ENCODE measurements at regions not wholly inside any gene's neighbourhood (a gene's known extent, or its start where the extent isn't known, plus 50 kb on each side); places are given as distances from the start of the nearest gene placed in this dataset.

GRCh38 chr16:86108062-86108461, 209.1 kb downstream of the IRF8 start:
- H3K4me1 ChIP-seq (ENCODE audit: control insufficient read depth, insufficient read depth, low read length) = no peaks in the 10 kb centered on the region
- H3K27me3 ChIP-seq (ENCODE audit: control insufficient read depth, insufficient read depth) = no peaks in the 10 kb centered on the region
- H3K4me3 ChIP-seq (ENCODE audit: low read length) = no peak overlapping the region

DNA sequence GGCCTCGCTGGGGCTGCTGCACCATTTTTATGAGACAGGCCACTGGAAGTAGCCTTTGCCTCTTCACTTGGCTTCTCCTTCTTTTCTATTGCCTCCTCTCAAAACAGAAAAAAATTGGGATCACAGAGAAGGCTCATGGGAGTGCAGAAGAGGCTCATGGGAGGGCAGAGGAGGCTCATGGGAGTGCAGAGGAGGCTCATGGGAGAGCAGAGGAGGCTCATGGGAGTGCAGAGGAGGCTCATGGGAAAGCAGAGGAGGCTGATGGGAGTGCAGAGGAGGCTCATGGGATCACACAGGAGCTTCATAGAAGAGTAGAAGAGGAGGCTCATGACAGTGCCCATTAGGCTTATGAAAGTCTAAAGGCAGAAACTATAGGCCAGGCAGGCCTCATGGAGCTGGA, 211.2 kb downstream of the IRF8 start:
- Histone ChIP-seq H3K9me3 (ENCODE audit: control insufficient read depth, low read length) (no peaks in the 10 kb centered on the region), H3K27me3 (ENCODE audit: control insufficient read depth, insufficient read depth) (no peaks in the 10 kb centered on the region), H3K27ac (ENCODE audit: low read length) (no peak overlapping the region), H3K4me3 (ENCODE audit: low read length) (no peak overlapping the region), H3K4me1 (ENCODE audit: control insufficient read depth, insufficient read depth, low read length) (no peaks in the 10 kb centered on the region)
- DNase-seq (no peak), ATAC-seq (no peak)
- 82% methylated on average over 1 of the region's 1 CpG for WGBS
- intact Hi-C loops (cut with DNase I) = no loop called here

More at GRCh38 chr16:86108062-86108461, 209.1 kb downstream of the IRF8 start:
- intact Hi-C loops (cut with DNase I) = no loop called here
- no peak for ATAC-seq
- no peak overlapping the region for H3K27ac ChIP-seq (ENCODE audit: low read length)
- H3K9me3 ChIP-seq (ENCODE audit: control insufficient read depth, low read length) = no peaks in the 10 kb centered on the region
- WGBS = 98% methylated on average over 3 of the region's 3 CpGs
- no peak for DNase-seq

DNA sequence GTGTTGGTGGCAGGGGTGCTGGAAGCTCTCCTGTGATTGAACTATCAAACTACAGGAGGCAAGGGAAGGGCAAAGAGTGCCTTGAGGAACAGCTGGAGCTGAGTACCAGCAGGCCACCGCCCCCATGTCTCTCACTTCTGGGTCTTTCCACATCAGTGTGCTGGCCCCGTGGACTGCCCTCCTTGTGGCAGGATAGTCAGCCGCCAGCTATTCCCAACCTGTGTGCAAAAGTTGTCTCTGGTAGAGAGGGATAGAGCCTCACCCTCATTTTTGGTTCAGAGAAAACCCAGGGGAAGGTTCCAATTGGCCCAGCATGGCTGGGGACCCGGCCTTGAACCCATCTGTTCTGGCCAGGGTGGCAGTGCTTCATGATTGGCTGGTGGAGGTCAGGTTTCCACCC, 211.8 kb downstream of the IRF8 start:
- ATAC-seq (no peak), DNase-seq (no peak)
- intact Hi-C loops (cut with DNase I) = no loop called here
- Histone ChIP-seq H3K4me3 (ENCODE audit: low read length) (no peak overlapping the region), H3K9me3 (ENCODE audit: control insufficient read depth, low read length) (no peaks in the 10 kb centered on the region), H3K4me1 (ENCODE audit: control insufficient read depth, insufficient read depth, low read length) (no peaks in the 10 kb centered on the region), H3K27ac (ENCODE audit: low read length) (no peak overlapping the region), H3K27me3 (ENCODE audit: control insufficient read depth, insufficient read depth) (no peaks in the 10 kb centered on the region)
- WGBS = 90% methylated on average over 4 of the region's 4 CpGs

DNA sequence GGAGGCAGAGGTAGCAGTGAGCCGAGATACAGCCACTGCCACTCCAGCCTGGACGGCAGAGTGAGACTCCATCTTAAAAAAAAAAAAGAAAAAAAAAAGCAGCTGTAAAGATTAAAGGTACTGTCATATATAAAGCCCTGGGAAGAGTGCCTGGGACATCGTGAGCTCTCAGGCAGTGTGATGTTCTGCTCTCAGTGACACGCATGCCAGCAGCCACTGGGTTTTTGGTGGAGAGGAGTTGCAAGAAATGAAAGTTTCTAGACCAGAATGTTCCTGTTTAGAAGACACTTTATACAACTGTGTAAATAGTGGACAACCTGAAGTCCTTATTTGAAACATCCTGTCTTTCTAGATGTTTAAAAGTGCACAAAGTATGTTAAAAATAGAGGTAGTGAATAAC, 213.2 kb downstream of the IRF8 start:
- no peak for DNase-seq
- Histone ChIP-seq H3K9me3 (ENCODE audit: control insufficient read depth, low read length) (no peaks in the 10 kb centered on the region), H3K4me1 (ENCODE audit: control insufficient read depth, insufficient read depth, low read length) (no peaks in the 10 kb centered on the region), H3K27ac (ENCODE audit: low read length) (no peak overlapping the region), H3K4me3 (ENCODE audit: low read length) (no peak overlapping the region), H3K27me3 (ENCODE audit: control insufficient read depth, insufficient read depth) (no peaks in the 10 kb centered on the region)
- intact Hi-C loops (cut with DNase I) = no loop called here
- 57% methylated on average over 4 of the region's 4 CpGs for WGBS
- ATAC-seq = no peak

DNA sequence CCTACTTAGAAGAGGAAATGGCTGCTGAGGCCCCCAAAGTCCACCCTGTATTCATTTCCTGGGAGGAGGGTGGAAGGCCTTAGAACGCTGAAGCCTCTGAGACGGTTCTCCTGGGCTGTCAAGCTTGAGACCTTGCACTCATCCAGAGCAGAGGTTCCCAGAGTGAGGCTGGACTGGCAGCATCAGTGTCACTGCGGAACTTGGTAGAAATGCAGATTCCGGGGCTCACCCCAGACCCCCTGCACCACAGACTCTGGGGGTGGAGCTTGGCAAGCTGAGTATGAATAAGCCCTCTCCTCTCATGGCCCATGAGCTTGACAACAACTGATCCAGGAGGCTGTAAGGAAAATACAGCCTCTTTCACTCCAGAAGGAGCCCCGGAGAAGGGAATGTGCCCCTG, 218.3 kb downstream of the IRF8 start:
- intact Hi-C loops (cut with DNase I) = no loop called here
- Histone ChIP-seq H3K27me3 (ENCODE audit: control insufficient read depth, insufficient read depth) (no peaks in the 10 kb centered on the region), H3K4me1 (ENCODE audit: control insufficient read depth, insufficient read depth, low read length) (no peaks in the 10 kb centered on the region), H3K4me3 (ENCODE audit: low read length) (no peak overlapping the region), H3K27ac (ENCODE audit: low read length) (no peak overlapping the region), H3K9me3 (ENCODE audit: control insufficient read depth, low read length) (no peaks in the 10 kb centered on the region)
- DNase-seq (no peak), ATAC-seq (no peak)
- WGBS = 74% methylated on average over 5 of the region's 5 CpGs

DNA sequence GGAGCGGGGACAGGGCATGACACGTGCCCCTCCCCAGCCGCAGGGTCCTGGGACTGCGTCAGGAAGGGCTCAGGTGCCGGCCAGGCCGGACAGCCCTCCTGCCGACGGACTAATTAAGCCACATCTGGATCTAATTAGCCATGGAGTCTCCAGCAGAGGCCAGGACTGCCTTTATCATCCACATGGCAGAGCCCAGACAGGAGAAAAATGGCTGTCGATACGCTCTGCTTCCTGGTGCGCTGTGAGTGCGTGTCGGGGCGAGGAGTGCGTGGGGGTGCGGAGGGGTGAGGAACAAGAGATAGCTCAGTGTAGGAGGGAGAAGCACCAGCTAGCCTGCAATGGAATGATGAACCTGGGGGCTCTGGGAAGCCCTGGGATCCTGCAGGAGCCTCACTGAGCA, 218.8 kb downstream of the IRF8 start:
- no peak overlapping the region for H3K4me3 ChIP-seq (ENCODE audit: low read length)
- WGBS = 33% methylated on average over 16 of the region's 16 CpGs
- H3K9me3 ChIP-seq (ENCODE audit: control insufficient read depth, low read length) = no peaks in the 10 kb centered on the region
- no peaks in the 10 kb centered on the region for H3K4me1 ChIP-seq (ENCODE audit: control insufficient read depth, insufficient read depth, low read length)
- DNase-seq (no peak), ATAC-seq (no peak)
- H3K27me3 ChIP-seq (ENCODE audit: control insufficient read depth, insufficient read depth) = no peaks in the 10 kb centered on the region
- H3K27ac ChIP-seq (ENCODE audit: low read length) = no peak overlapping the region
- intact Hi-C loops (cut with DNase I) = no loop called here

- no peaks in the 10 kb centered on the region for H3K27me3 ChIP-seq (ENCODE audit: control insufficient read depth, insufficient read depth)
Observed at GRCh38 chr16:86118467-86119307, 219.7 kb downstream of the IRF8 start.

DNA sequence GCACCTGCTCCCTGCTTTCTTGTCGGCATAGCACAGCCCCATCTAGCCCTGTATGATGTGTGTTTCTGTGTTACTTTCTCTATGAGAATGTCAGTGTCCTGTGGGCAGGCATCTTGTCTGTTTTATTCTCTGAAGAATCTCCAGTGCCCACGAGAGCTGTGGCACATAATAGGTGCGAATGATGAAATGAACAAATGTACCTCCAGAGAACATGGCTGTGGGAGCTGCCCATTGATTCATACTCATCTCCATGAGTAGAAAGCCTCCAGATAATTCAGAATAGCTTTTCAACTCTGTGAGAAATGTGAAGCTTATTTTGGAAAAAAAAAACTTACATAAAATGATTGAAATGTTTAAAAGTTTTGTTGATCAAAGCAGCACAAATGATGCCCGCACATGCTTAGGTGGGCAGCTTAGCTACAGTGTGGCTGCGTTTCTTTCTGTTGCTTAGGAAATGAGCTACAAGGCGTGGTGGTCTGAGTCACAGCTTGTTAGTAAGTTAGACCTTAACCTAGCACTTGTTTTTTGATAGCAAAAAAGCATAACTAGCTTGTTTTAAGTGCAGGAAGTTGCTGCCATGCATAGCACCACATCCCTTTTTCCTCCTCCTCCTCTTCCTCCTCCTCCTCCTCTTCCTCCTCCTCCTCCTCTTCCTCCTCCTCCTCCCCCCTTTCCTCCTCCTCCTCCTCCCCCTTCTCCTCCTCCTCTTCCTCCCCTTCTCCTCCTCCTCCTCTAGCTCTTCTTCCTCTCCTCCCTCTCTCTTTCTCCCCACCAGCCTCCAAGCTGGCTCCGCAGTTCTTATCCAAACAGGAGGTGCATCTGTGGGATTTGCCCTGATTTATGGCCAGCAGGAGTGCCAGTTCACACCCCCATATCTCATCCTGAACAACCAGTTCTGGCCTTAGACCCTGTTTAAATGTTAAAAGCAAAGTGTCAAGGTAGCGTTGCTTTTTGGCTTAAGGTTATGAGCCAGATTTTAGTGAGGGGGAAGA, 221.5 kb downstream of the IRF8 start:
- 60% methylated on average over 8 of the region's 8 CpGs for WGBS
- H3K9me3 ChIP-seq (ENCODE audit: control insufficient read depth, low read length) = no peaks in the 10 kb centered on the region
- no peak overlapping the region for H3K27ac ChIP-seq (ENCODE audit: low read length)
- no peak for DNase-seq
- intact Hi-C loops (cut with DNase I) = no loop called here
- no peak for ATAC-seq
- no peaks in the 10 kb centered on the region for H3K27me3 ChIP-seq (ENCODE audit: control insufficient read depth, insufficient read depth)
- H3K4me1 ChIP-seq (ENCODE audit: control insufficient read depth, insufficient read depth, low read length) = no peaks in the 10 kb centered on the region
- no peak overlapping the region for H3K4me3 ChIP-seq (ENCODE audit: low read length)

More at GRCh38 chr16:86118467-86119307, 219.7 kb downstream of the IRF8 start:
- intact Hi-C loops (cut with DNase I) = no loop called here
- no peaks in the 10 kb centered on the region for H3K9me3 ChIP-seq (ENCODE audit: control insufficient read depth, low read length)
- ATAC-seq (no peak), DNase-seq (no peak)
- no peak overlapping the region for H3K27ac ChIP-seq (ENCODE audit: low read length)
- 79% methylated on average over 12 of the region's 12 CpGs for WGBS
- H3K4me1 ChIP-seq (ENCODE audit: control insufficient read depth, insufficient read depth, low read length) = no peaks in the 10 kb centered on the region
- no peak overlapping the region for H3K4me3 ChIP-seq (ENCODE audit: low read length)

- H3K4me1 ChIP-seq (ENCODE audit: control insufficient read depth, insufficient read depth, low read length) = no peaks in the 10 kb centered on the region
- no peaks in the 10 kb centered on the region for H3K27me3 ChIP-seq (ENCODE audit: control insufficient read depth, insufficient read depth)
Observed at GRCh38 chr16:86121374-86122010, 222.5 kb downstream of the IRF8 start.

DNA sequence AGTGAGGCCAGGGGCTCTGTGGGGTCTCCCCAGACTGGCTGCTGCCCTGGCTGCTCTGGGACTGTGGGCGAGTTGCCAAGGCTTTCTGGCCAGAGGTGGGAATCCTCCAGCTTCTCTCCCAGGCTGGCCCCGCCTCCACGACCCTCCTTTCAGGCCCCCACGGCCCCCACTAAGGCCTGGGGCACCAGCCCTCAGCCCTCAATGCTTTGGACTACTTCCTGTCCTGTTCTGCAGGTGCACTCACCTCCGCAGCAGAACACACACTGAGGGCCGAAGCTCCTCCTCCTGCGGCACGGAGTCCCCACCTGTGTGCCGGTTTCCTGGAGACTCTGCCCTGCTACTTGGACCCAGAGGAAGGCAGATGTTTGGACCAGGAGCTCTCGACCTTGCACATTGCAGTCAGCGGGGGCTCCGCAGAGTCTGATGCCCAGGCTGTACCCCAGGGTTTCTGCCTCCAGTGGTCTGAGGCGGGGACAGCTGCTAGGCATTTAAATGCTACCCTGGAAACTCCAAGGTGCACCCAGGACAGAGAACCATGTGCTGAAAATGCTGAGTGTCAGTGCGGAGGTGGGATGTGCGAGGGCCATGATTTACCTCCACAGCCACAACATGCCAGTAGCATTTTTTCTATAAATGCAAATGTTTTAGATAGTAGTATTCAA, 223.8 kb downstream of the IRF8 start:
- no peaks in the 10 kb centered on the region for H3K9me3 ChIP-seq (ENCODE audit: control insufficient read depth, low read length)
- intact Hi-C loops (cut with DNase I) = no loop called here
- no peak overlapping the region for H3K27ac ChIP-seq (ENCODE audit: low read length)
- no peaks in the 10 kb centered on the region for H3K27me3 ChIP-seq (ENCODE audit: control insufficient read depth, insufficient read depth)
- ATAC-seq (no peak), DNase-seq (no peak)
- no peaks in the 10 kb centered on the region for H3K4me1 ChIP-seq (ENCODE audit: control insufficient read depth, insufficient read depth, low read length)
- WGBS = 63% methylated on average over 15 of the region's 15 CpGs
- no peak overlapping the region for H3K4me3 ChIP-seq (ENCODE audit: low read length)

More at GRCh38 chr16:86121374-86122010, 222.5 kb downstream of the IRF8 start:
- Histone ChIP-seq H3K4me3 (ENCODE audit: low read length) (no peak overlapping the region), H3K9me3 (ENCODE audit: control insufficient read depth, low read length) (no peaks in the 10 kb centered on the region), H3K27ac (ENCODE audit: low read length) (no peak overlapping the region)
- ATAC-seq (no peak), DNase-seq (no peak)
- 34% methylated on average over 3 of the region's 3 CpGs for WGBS
- intact Hi-C loops (cut with DNase I) = no loop called here

Measured in right cardiac atrium (tissue), 5 donors.